B cell (primary cell): ENCODE measurements at regions not wholly inside any gene's neighbourhood (a gene's known extent, or its start where the extent isn't known, plus 50 kb on each side); places are given as distances from the start of the nearest gene placed in this dataset.

ENCODE experiments used
- ATAC-seq: fragments of 200-7000 bp; cut with Tn5 transposase; one replicate; pipeline ENCODE4 v1.10.0; 2021; ENCODE audit warnings: low read depth, mild to moderate bottlenecking, moderate number of reproducible peaks, moderate library complexity
- CTCF ChIA-PET: fragments of 350-600 bp; sonication (Branson Sonifier 250); formaldehyde crosslinking; loops from one replicate; lab custom pipeline; 2021; ENCODE audit warnings: antibody characterized with exemption, inconsistent platforms; lab: Charles Lee
- POLR2A ChIA-PET: fragments of 350-600 bp; sonication (Branson Sonifier 250); formaldehyde crosslinking; loops from one replicate; lab custom pipeline; 2021; ENCODE audit warnings: antibody characterized with exemption; lab: Charles Lee
- DNase-seq: peaks from one replicate; pipeline ENCODE4 v3.0.0; 2013
- H2AFZ ChIP-seq: 2 replicates; pipeline ENCODE4 v1.6.1; 2012; ENCODE audit warnings: mild to moderate bottlenecking, low read depth, low read length; ENCODE audit not compliant: insufficient read depth, poor library complexity, severe bottlenecking
- H3K27ac ChIP-seq, 2 donors: 1 replicate in 1 of 2; 2 replicates in 1 of 2; pipeline ENCODE4 v1.5.1; 2012 to 2013; ENCODE audit warnings: low read length in 2 of 2, mild to moderate bottlenecking in 2 of 2, moderate library complexity in 1 of 2
- H3K27me3 ChIP-seq, 4 experiments: fragments of 200-600 bp in 1 of 4; sonication (generic) in 1 of 4; replicated peaks in 1 of 4; 1 replicate in 2 of 4; 2 replicates in 2 of 4; pipeline versions ENCODE4 v1.6.1 to v1.7.0; 2013 to 2016; ENCODE audit warnings: low read length in 3 of 4, mild to moderate bottlenecking in 2 of 4, mixed read lengths in 1 of 4, moderate library complexity in 1 of 4; ENCODE audit not compliant: insufficient read depth in 4 of 4, control insufficient read depth in 3 of 4; ENCODE audit errors: control extremely low read depth in 1 of 4
- H3K36me3 ChIP-seq, 2 experiments: replicated peaks in 1 of 2; 1 replicate in 1 of 2; 2 replicates in 1 of 2; pipeline versions ENCODE4 v1.6.1 to v1.7.1; 2013; ENCODE audit warnings: low read length in 1 of 2; ENCODE audit not compliant: insufficient read depth in 2 of 2, control insufficient read depth in 1 of 2; ENCODE audit errors: control extremely low read depth in 1 of 2, extremely low read depth in 1 of 2
- H3K4me1 ChIP-seq, 2 donors: fragments of 200-600 bp in 1 of 2; sonication (generic) in 1 of 2; 1 replicate in 1 of 2; 2 replicates in 1 of 2; pipeline versions ENCODE4 v1.5.1 to v1.6.1; 2013 to 2017; ENCODE audit warnings: low read length in 2 of 2; ENCODE audit not compliant: control insufficient read depth in 2 of 2, insufficient read depth in 2 of 2
- H3K4me2 ChIP-seq: replicated peaks from 2 replicates; pipeline ENCODE3; 2012; ENCODE audit warnings: mild to moderate bottlenecking, low read depth, low read length; ENCODE audit not compliant: poor library complexity, severe bottlenecking
- H3K4me3 ChIP-seq, 5 experiments: fragments of 200-600 bp in 1 of 5; sonication (generic) in 1 of 5; 1 replicate in 3 of 5; 2 replicates in 2 of 5; pipeline versions ENCODE4 v1.5.1 to v1.7.0; 2011 to 2016; ENCODE audit warnings: low read length in 4 of 5, mild to moderate bottlenecking in 4 of 5, low read depth in 2 of 5, control low read depth in 1 of 5, moderate library complexity in 1 of 5; ENCODE audit not compliant: insufficient read depth in 1 of 5; ENCODE audit errors: control extremely low read depth in 1 of 5, extremely low read depth in 1 of 5
- H3K79me2 ChIP-seq: fragments of 200-600 bp; sonication (generic); one replicate; pipeline ENCODE4 v1.6.0; 2016; ENCODE audit warnings: low read length; ENCODE audit not compliant: control insufficient read depth, insufficient read depth
- H3K9ac ChIP-seq: fragments of 200-600 bp; sonication (generic); 2 replicates; pipeline ENCODE4 v1.6.1; 2017; ENCODE audit warnings: mild to moderate bottlenecking, low read length, moderate library complexity
- H3K9me3 ChIP-seq, 3 donors: one replicate each; pipeline versions ENCODE4 v1.6.1 to v1.7.1; 2013; ENCODE audit warnings: low read length in 2 of 3; ENCODE audit not compliant: control insufficient read depth in 2 of 3, insufficient read depth in 1 of 3; ENCODE audit errors: control extremely low read depth in 1 of 3
- H4K20me1 ChIP-seq: 2 replicates; pipeline ENCODE4 v1.6.0; 2012; ENCODE audit warnings: mild to moderate bottlenecking, low read length; ENCODE audit not compliant: insufficient read depth, control insufficient read depth, poor library complexity, severe bottlenecking
- H3K27ac Mint-ChIP-seq: one replicate; pipeline ENCODE4 v1.8.0; 2021; ENCODE audit warnings: mixed read lengths
- H3K27me3 Mint-ChIP-seq: one replicate; pipeline ENCODE4 v1.8.0; 2021; ENCODE audit warnings: mixed read lengths
- H3K4me1 Mint-ChIP-seq: one replicate; pipeline ENCODE4 v1.8.0; 2021; ENCODE audit warnings: mixed read lengths
- H3K4me3 Mint-ChIP-seq: one replicate; pipeline ENCODE4 v1.8.0; 2021; ENCODE audit warnings: mixed read lengths
- H3K9me3 Mint-ChIP-seq: one replicate; pipeline ENCODE4 v1.8.0; 2022; ENCODE audit warnings: mixed read lengths; ENCODE audit not compliant: insufficient read depth
- CTCF ChIP-seq: fragments of 200-600 bp; IDR thresholded peaks from one replicate; pipeline ENCODE4 v1.8.0; 2022; ENCODE audit warnings: antibody characterized with exemption, mild to moderate bottlenecking
- EZH2 ChIP-seq: IDR thresholded peaks from 2 replicates; pipeline ENCODE4 v1.6.1; 2012; ENCODE audit warnings: borderline replicate concordance, low read depth, mild to moderate bottlenecking, moderate library complexity, low read length; ENCODE audit not compliant: insufficient read depth, poor library complexity, severe bottlenecking
- WGBS: methylation state at CpG from one replicate; pipeline ENCODE4 v1.1.5; 2013; ENCODE audit warnings: missing lambda C conversion rate; ENCODE audit not compliant: insufficient coverage; 5-methylcytosine and 5-hydroxymethylcytosine counted together
- intact Hi-C: fragments of 100-400 bp; cut with micrococcal nuclease; formaldehyde crosslinking; loops from one replicate; pipeline ENCODE4 v1.10.0; 2022

GRCh38 chr14:87784386-87784785 lies 208.6 kb downstream of the GALC start:
- ChIA-PET CTCF (no interaction called here), POLR2A (no interaction called here)
- Histone ChIP-seq H3K27me3 (no peaks in the 10 kb centered on the region), H3K4me3 (no peak overlapping the region), H3K9me3 (peaks cover 0 to 11% (median 0%) of the 10 kb centered on the region in 3 donors), H3K4me1 (no peaks in the 10 kb centered on the region), H3K79me2 (no peaks in the 10 kb centered on the region), H3K4me2 (no peak overlapping the region), H4K20me1 (no peaks in the 10 kb centered on the region), H2AFZ (no peak overlapping the region), H3K27ac (no peak overlapping the region), H3K9ac (no peak overlapping the region), H3K36me3 (no peaks in the 10 kb centered on the region)
- no peak overlapping the region for H3K27ac Mint-ChIP-seq
- no peaks in the 10 kb centered on the region for H3K4me1 Mint-ChIP-seq
- intact Hi-C loops: no loop called here
- H3K9me3 Mint-ChIP-seq: no peaks in the 10 kb centered on the region
- H3K4me3 Mint-ChIP-seq: no peak overlapping the region
- H3K27me3 Mint-ChIP-seq: no peaks in the 10 kb centered on the region
- no peak for ATAC-seq
- no peak for TF ChIP-seq CTCF
- no peak for TF ChIP-seq EZH2
- DNase-seq: no peak
- WGBS: no CpG with 5 or more reads among the region's 1 CpG

GRCh38 chr14:87783071-87783470 lies 209.9 kb downstream of the GALC start:
- Histone ChIP-seq H3K79me2 (no peaks in the 10 kb centered on the region), H3K27ac (no peak overlapping the region), H3K4me3 (no peak overlapping the region), H3K4me1 (no peaks in the 10 kb centered on the region), H3K9ac (no peak overlapping the region), H3K9me3 (peaks cover 0 to 11% (median 0%) of the 10 kb centered on the region in 3 donors), H3K27me3 (no peaks in the 10 kb centered on the region), H2AFZ (no peak overlapping the region), H3K4me2 (no peak overlapping the region), H3K36me3 (no peaks in the 10 kb centered on the region), H4K20me1 (no peaks in the 10 kb centered on the region)
- no peaks in the 10 kb centered on the region for H3K27me3 Mint-ChIP-seq
- TF ChIP-seq EZH2 (no peak), CTCF (no peak)
- CTCF ChIA-PET: no interaction called here
- DNase-seq: no peak
- no peak for ATAC-seq
- H3K9me3 Mint-ChIP-seq: peaks cover 3% of the 10 kb centered on the region
- no peak overlapping the region for H3K27ac Mint-ChIP-seq
- no peaks in the 10 kb centered on the region for H3K4me1 Mint-ChIP-seq
- no peak overlapping the region for H3K4me3 Mint-ChIP-seq
- POLR2A ChIA-PET: no interaction called here
- WGBS: no CpG with 5 or more reads among the region's 2 CpGs
- intact Hi-C loops: no loop called here
